ENCODE measurements at regions not wholly inside any gene's neighbourhood (a gene's known extent, or its start where the extent isn't known, plus 50 kb on each side); places are given as distances from the start of the nearest gene placed in this dataset.

DNA sequence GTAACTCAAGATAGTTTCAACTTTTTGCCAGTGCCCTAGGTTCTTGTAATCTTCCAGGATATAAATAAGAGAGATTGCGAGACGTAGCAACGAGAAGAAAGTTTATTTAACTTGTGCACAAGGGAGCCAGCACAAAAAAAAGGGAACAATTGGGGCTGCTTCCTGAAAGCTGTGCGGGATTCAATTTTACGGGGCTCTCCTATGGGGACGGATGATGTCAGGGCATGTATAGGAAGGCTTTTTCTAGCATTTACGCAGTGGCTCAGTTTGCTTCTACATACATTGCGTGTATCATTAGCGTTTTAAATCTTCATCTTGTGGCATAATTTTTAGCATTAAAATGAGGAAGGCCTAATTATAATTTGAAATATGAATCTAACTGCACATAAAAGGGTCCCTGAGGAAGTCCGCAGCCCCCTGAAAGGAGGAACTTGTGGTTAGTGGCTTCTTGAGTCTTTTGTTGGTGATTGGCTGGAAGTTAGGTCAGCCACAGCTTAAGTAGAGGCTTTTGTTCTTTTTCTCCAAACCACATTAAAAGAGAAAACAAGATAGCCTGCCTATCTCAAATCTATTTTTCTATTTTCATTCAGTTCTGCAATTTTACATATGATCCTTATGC, 668.2 kb upstream of the NDST4 start:
- H3K4me1 ChIP-seq (ENCODE audit: insufficient read depth, poor library complexity, severe bottlenecking): no peaks in the 10 kb centered on the region
- TF ChIP-seq CTCF (IDR thresholded peaks at IDR 0.05; ENCODE audit: poor library complexity, severe bottlenecking): no peak
- H3K27ac ChIP-seq (ENCODE audit: poor library complexity, severe bottlenecking): no peak overlapping the region
- H3K9me3 ChIP-seq (ENCODE audit: severe bottlenecking): peaks cover 3% of the 10 kb centered on the region
- no peak for ATAC-seq (ENCODE audit: low read depth)
- H3K4me3 ChIP-seq (ENCODE audit: severe bottlenecking): no peak overlapping the region
- H3K27me3 ChIP-seq (ENCODE audit: insufficient read depth, poor library complexity, severe bottlenecking): no peaks in the 10 kb centered on the region
- no peak for DNase-seq (ENCODE audit: low spot score)
- H3K36me3 ChIP-seq (ENCODE audit: low read depth): no peaks in the 10 kb centered on the region

GRCh38 chr4:115780835-115781234, 667.4 kb upstream of the NDST4 start:
- no peak for TF ChIP-seq CTCF (IDR thresholded peaks at IDR 0.05; ENCODE audit: poor library complexity, severe bottlenecking)
- ATAC-seq (ENCODE audit: low read depth) (no peak), DNase-seq (ENCODE audit: low spot score) (no peak)
- no peaks in the 10 kb centered on the region for H3K36me3 ChIP-seq (ENCODE audit: low read depth)
- no peak overlapping the region for H3K27ac ChIP-seq (ENCODE audit: poor library complexity, severe bottlenecking)
- H3K4me3 ChIP-seq (ENCODE audit: severe bottlenecking): no peak overlapping the region
- H3K4me1 ChIP-seq (ENCODE audit: insufficient read depth, poor library complexity, severe bottlenecking): no peaks in the 10 kb centered on the region
- H3K27me3 ChIP-seq (ENCODE audit: insufficient read depth, poor library complexity, severe bottlenecking): no peaks in the 10 kb centered on the region
- H3K9me3 ChIP-seq (ENCODE audit: severe bottlenecking): peaks cover 3% of the 10 kb centered on the region

- ATAC-seq (ENCODE audit: low read depth): no peak
Measured at GRCh38 chr4:115780268-115780667, 666.8 kb upstream of the NDST4 start.

DNA sequence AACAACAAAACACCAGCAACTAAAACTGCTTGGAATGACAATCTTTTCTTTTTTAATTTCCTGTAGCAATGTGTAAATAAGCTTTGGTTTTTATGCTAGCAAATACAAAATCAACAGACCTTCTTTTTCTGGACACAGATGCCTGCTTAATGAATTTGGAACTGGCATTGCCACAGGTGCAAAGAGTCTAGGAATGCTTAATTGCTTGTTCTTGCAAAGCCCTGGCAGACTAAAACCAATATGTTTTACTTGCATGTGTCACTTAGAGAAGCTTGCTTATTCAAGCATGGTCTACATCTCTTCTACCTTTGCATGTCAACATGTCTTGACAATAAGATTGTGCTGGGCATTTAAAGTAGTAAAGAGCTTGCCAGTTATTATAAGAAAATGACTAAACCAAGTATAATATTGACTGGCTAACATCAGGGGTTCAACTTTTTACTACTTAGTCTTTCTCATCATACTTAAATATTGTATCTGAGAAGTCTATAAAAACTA, 656.7 kb upstream of the NDST4 start:
- Histone ChIP-seq H3K27me3 (ENCODE audit: insufficient read depth, poor library complexity, severe bottlenecking) (no peaks in the 10 kb centered on the region), H3K27ac (ENCODE audit: poor library complexity, severe bottlenecking) (no peak overlapping the region), H3K36me3 (ENCODE audit: low read depth) (no peaks in the 10 kb centered on the region), H3K9me3 (ENCODE audit: severe bottlenecking) (no peaks in the 10 kb centered on the region), H3K4me1 (ENCODE audit: insufficient read depth, poor library complexity, severe bottlenecking) (no peaks in the 10 kb centered on the region), H3K4me3 (ENCODE audit: severe bottlenecking) (no peak overlapping the region)
- no peak for DNase-seq (ENCODE audit: low spot score)
- no peak for TF ChIP-seq CTCF (IDR thresholded peaks at IDR 0.05; ENCODE audit: poor library complexity, severe bottlenecking)
- no peak for ATAC-seq (ENCODE audit: low read depth)

More at GRCh38 chr4:115780268-115780667, 666.8 kb upstream of the NDST4 start:
- H3K9me3 ChIP-seq (ENCODE audit: severe bottlenecking): no peaks in the 10 kb centered on the region
- H3K27ac ChIP-seq (ENCODE audit: poor library complexity, severe bottlenecking): no peak overlapping the region
- H3K4me3 ChIP-seq (ENCODE audit: severe bottlenecking): no peak overlapping the region
- no peak for TF ChIP-seq CTCF (IDR thresholded peaks at IDR 0.05; ENCODE audit: poor library complexity, severe bottlenecking)
- DNase-seq (ENCODE audit: low spot score): no peak
- H3K36me3 ChIP-seq (ENCODE audit: low read depth): no peaks in the 10 kb centered on the region
- H3K4me1 ChIP-seq (ENCODE audit: insufficient read depth, poor library complexity, severe bottlenecking): no peaks in the 10 kb centered on the region
- no peaks in the 10 kb centered on the region for H3K27me3 ChIP-seq (ENCODE audit: insufficient read depth, poor library complexity, severe bottlenecking)

- ATAC-seq (ENCODE audit: low read depth): no peak
- H3K27ac ChIP-seq (ENCODE audit: poor library complexity, severe bottlenecking): no peak overlapping the region
Measured at GRCh38 chr4:115769396-115769795, 656.0 kb upstream of the NDST4 start.

More at GRCh38 chr4:115769396-115769795, 656.0 kb upstream of the NDST4 start:
- no peak for TF ChIP-seq CTCF (IDR thresholded peaks at IDR 0.05; ENCODE audit: poor library complexity, severe bottlenecking)
- Histone ChIP-seq H3K4me3 (ENCODE audit: severe bottlenecking) (no peak overlapping the region), H3K27me3 (ENCODE audit: insufficient read depth, poor library complexity, severe bottlenecking) (no peaks in the 10 kb centered on the region), H3K9me3 (ENCODE audit: severe bottlenecking) (no peaks in the 10 kb centered on the region), H3K36me3 (ENCODE audit: low read depth) (no peaks in the 10 kb centered on the region), H3K4me1 (ENCODE audit: insufficient read depth, poor library complexity, severe bottlenecking) (no peaks in the 10 kb centered on the region)
- no peak for DNase-seq (ENCODE audit: low spot score)
